OCI-LY3 (cell line): ENCODE measurements at regions not wholly inside any gene's neighbourhood (a gene's known extent, or its start where the extent isn't known, plus 50 kb on each side); places are given as distances from the start of the nearest gene placed in this dataset.

Source experiments
- H2AFZ ChIP-seq: fragments of 200-600, 300-600 bp; shearing (Covaris generic); 2 replicates; pipeline ENCODE4 v1.6.0; 2014; ENCODE audit warnings: antibody characterized with exemption, low read depth, low read length
- H3K27ac ChIP-seq: fragments of 200-600, 300-600 bp; sonication (generic); 2 replicates; pipeline ENCODE4 v1.5.1; 2014; ENCODE audit warnings: mild to moderate bottlenecking, low read length, moderate library complexity, mixed read lengths
- H3K27me3 ChIP-seq: fragments of 200-600, 300-600 bp; sonication (generic); 2 replicates; pipeline ENCODE4 v1.6.1; 2014; ENCODE audit warnings: low read depth, low read length, mixed read lengths
- H3K36me3 ChIP-seq: fragments of 200-600, 300-600 bp; sonication (generic); replicated peaks from 2 replicates; pipeline ENCODE3; 2014; ENCODE audit warnings: low read depth, low read length, mixed read lengths
- H3K4me1 ChIP-seq: fragments of 300-600, 200-600 bp; sonication (generic); 2 replicates; pipeline ENCODE4 v1.6.1; 2014; ENCODE audit warnings: low read length, mixed read lengths
- H3K4me2 ChIP-seq: fragments of 200-600, 300-600 bp; sonication (generic); 2 replicates; pipeline ENCODE4 v1.6.1; 2014; ENCODE audit warnings: low read length, mixed read lengths
- H3K4me3 ChIP-seq: fragments of 300-600, 200-600 bp; sonication (generic); 2 replicates; pipeline ENCODE4 v1.5.1; 2014; ENCODE audit warnings: antibody characterized with exemption, mild to moderate bottlenecking, low read length, moderate library complexity
- H3K79me2 ChIP-seq: fragments of 300-600, 200-600 bp; shearing (Covaris generic); 2 replicates; pipeline ENCODE4 v1.6.1; 2014; ENCODE audit warnings: mild to moderate bottlenecking, low read length, mixed read lengths
- H3K9ac ChIP-seq: fragments of 300-600, 200-600 bp; shearing (Covaris generic); 2 replicates; pipeline ENCODE4 v1.6.0; 2014; ENCODE audit warnings: mild to moderate bottlenecking, low read length, moderate library complexity
- H3K9me3 ChIP-seq: fragments of 200-600, 300-600 bp; shearing (Covaris generic); 2 replicates; pipeline ENCODE4 v1.6.1; 2014; ENCODE audit warnings: low read length, mixed read lengths; ENCODE audit not compliant: insufficient read depth
- H4K20me1 ChIP-seq: fragments of 200-600, 300-600 bp; sonication (generic); 2 replicates; pipeline ENCODE4 v1.6.1; 2016; ENCODE audit warnings: low read length, mixed read lengths; ENCODE audit not compliant: insufficient read depth
- EZH2phosphoT487 ChIP-seq: fragments of 200-600 bp; shearing (Covaris generic); IDR thresholded peaks from 2 replicates; pipeline ENCODE4 v1.6.1; 2018; ENCODE audit warnings: antibody characterized with exemption, mixed run types, low read depth
- TF ChIP-seq, protein P1 (sequence below): fragments of 200-600, 300-600 bp; sonication (generic); IDR thresholded peaks from 2 replicates; pipeline ENCODE4 v1.5.1; 2014; ENCODE audit warnings: antibody characterized with exemption, low read length, low read depth

DNA sequence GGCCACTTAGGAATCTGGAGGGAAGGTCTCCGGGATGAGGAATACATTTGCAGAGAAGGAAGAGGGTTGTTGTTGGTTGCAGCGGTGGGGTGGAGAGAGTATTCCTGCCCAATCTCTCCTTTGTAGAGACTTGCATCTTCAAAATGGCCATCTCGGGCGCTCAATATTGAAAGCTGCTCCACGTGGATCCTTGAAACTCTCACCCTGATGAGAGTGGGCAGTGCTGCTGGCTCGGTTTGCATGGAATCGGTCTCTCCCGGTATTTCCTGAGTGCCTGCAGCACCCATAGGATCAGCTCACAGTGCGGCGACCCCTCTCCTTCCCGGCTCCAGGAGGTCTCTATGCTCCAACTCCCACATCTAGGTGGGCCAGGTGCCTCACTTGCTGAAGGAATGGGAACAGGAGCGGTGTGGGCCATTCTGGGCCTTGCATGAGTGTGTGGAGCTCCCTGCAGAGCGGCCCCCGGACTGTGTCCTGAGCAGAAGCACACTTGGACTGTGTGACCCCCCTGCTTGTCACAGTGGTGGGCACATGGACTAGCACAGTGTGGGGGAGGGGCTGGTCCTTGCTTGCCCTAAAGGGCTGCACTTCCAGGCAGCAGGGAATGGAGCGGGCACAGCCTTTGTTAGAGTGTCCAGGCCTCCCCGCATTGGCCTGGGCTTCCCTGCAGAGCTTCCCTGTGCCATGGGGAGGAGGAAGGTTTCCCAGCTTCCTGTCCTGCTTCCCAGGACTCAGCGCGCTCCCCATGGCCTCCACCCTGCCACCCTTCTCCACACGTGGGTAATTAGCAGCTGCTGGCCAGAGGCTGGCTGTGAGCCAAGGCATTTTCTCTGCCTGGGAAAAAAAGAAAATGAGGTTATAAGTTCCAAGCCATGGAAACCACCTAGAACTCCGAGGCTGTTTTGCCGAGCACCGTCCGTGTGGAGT lies 139.3 kb downstream of the IRF8 start:
- peaks cover 21% of the 10 kb centered on the region for H3K27me3 ChIP-seq
- H3K4me3 ChIP-seq = no peak overlapping the region
- H3K4me2 ChIP-seq = no peak overlapping the region
- no peak overlapping the region for H3K9ac ChIP-seq
- no peaks in the 10 kb centered on the region for H4K20me1 ChIP-seq
- H3K36me3 ChIP-seq = no peaks in the 10 kb centered on the region
- no peak overlapping the region for H3K27ac ChIP-seq
- H3K79me2 ChIP-seq = no peaks in the 10 kb centered on the region
- H3K4me1 ChIP-seq = peaks cover 6% of the 10 kb centered on the region
- no peaks in the 10 kb centered on the region for H3K9me3 ChIP-seq
- no peak for TF ChIP-seq EZH2phosphoT487
- H2AFZ ChIP-seq = no peak overlapping the region

DNA sequence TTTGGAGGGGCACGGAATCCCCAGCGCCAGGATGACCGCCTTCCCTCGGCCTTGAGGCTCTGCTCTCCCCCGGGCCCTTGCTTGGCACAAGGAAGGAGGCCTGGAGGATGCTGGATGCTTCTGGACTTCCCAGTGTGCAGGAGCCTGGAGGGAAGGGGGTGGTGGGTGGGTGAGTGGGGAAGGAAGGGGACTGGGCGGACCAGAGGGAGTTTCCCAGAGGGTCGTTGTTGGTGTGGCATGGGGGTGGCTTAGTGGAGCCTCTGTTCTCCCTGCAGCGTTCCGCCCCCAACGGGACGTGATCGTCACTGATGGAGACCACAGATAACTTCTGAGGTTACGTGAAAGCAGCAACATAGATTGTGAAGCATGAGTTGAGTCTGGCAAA lies 140.0 kb downstream of the IRF8 start:
- H3K4me2 ChIP-seq = no peak overlapping the region
- H4K20me1 ChIP-seq = no peaks in the 10 kb centered on the region
- H3K4me1 ChIP-seq = no peaks in the 10 kb centered on the region
- H3K9me3 ChIP-seq = no peaks in the 10 kb centered on the region
- H3K4me3 ChIP-seq = no peak overlapping the region
- no peak overlapping the region for H3K9ac ChIP-seq
- H3K27me3 ChIP-seq = peaks cover 21% of the 10 kb centered on the region
- no peak for TF ChIP-seq EZH2phosphoT487
- TF ChIP-seq, protein P1, sequence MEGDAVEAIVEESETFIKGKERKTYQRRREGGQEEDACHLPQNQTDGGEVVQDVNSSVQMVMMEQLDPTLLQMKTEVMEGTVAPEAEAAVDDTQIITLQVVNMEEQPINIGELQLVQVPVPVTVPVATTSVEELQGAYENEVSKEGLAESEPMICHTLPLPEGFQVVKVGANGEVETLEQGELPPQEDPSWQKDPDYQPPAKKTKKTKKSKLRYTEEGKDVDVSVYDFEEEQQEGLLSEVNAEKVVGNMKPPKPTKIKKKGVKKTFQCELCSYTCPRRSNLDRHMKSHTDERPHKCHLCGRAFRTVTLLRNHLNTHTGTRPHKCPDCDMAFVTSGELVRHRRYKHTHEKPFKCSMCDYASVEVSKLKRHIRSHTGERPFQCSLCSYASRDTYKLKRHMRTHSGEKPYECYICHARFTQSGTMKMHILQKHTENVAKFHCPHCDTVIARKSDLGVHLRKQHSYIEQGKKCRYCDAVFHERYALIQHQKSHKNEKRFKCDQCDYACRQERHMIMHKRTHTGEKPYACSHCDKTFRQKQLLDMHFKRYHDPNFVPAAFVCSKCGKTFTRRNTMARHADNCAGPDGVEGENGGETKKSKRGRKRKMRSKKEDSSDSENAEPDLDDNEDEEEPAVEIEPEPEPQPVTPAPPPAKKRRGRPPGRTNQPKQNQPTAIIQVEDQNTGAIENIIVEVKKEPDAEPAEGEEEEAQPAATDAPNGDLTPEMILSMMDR = no peak
- H2AFZ ChIP-seq = no peak overlapping the region
- no peaks in the 10 kb centered on the region for H3K79me2 ChIP-seq
- no peaks in the 10 kb centered on the region for H3K36me3 ChIP-seq
- no peak overlapping the region for H3K27ac ChIP-seq

DNA sequence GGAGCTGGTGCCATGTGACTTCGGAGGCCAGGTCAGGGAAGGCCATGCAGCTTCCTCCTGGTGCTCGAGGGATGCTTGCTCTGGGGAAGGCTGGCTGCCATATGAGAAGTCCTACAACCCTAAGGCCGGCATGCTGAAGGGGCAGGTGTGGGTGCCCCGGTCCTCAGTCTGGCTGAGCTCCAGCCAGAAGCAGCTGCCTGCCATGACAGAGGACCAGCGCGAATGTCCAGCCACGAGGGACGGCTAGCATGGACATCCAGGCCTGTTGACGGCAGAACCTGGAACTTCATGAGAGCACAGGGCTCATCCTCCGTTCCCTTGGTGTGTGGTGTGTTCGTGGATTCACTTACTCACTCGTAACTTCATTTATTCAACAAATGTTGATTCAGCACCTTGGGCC lies 140.6 kb downstream of the IRF8 start:
- H3K9me3 ChIP-seq = no peaks in the 10 kb centered on the region
- no peaks in the 10 kb centered on the region for H3K4me1 ChIP-seq
- peaks cover 21% of the 10 kb centered on the region for H3K27me3 ChIP-seq
- H4K20me1 ChIP-seq = no peaks in the 10 kb centered on the region
- no peak for TF ChIP-seq EZH2phosphoT487
- TF ChIP-seq, protein P1 = no peak
- no peak overlapping the region for H2AFZ ChIP-seq
- H3K4me2 ChIP-seq = no peak overlapping the region
- no peak overlapping the region for H3K9ac ChIP-seq
- H3K27ac ChIP-seq = no peak overlapping the region
- no peak overlapping the region for H3K4me3 ChIP-seq
- no peaks in the 10 kb centered on the region for H3K79me2 ChIP-seq
- no peaks in the 10 kb centered on the region for H3K36me3 ChIP-seq

- Histone ChIP-seq H3K9ac (no peak overlapping the region), H3K4me1 (no peaks in the 10 kb centered on the region), H3K4me3 (no peak overlapping the region), H3K4me2 (no peak overlapping the region), H3K9me3 (no peaks in the 10 kb centered on the region), H3K27ac (no peak overlapping the region), H3K79me2 (no peaks in the 10 kb centered on the region), H3K27me3 (peaks cover 21% of the 10 kb centered on the region), H2AFZ (no peak overlapping the region), H3K36me3 (no peaks in the 10 kb centered on the region), H4K20me1 (no peaks in the 10 kb centered on the region)
- TF ChIP-seq, protein P1 = no peak
- TF ChIP-seq EZH2phosphoT487 = no peak
Measured at GRCh38 chr16:86040496-86040895, 141.5 kb downstream of the IRF8 start.
